ENCODE measurements at regions not wholly inside any gene's neighbourhood (a gene's known extent, or its start where the extent isn't known, plus 50 kb on each side); places are given as distances from the start of the nearest gene placed in this dataset.

DNA sequence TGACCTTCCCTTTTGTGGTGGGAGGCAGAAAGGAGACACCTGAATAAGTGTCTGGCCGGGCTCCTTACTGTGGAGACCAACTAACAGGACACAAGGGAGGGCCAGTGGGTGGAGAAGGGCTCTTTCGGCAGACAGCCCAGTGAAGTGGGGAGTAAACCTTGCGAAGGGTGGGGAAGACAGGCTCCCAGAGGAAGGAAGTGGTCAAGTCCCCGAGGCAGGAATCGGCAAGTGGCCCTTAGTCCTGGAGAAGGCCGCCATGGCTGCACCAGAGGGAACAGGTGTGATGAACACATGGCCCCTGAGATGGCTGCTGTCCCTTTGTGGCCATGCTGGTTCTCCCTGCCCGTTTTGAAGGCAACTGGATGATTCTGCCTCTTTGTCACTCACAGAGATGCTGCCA is 187.2 kb upstream of the IGFBP3 start:
- no peak for TF ChIP-seq GATA2 (IDR thresholded peaks at IDR 0.05; ENCODE audit: low read depth, low read length)
- no peak for TF ChIP-seq GATA3 (IDR thresholded peaks at IDR 0.05; ENCODE audit: low read depth, low read length)

All from SH-SY5Y (cell line).